ENCODE measurements at regions not wholly inside any gene's neighbourhood (a gene's known extent, or its start where the extent isn't known, plus 50 kb on each side); places are given as distances from the start of the nearest gene placed in this dataset.
"Not testable (repeated sequence)": the region's sequence is repeated elsewhere in the genome, so short reads cannot be mapped to it uniquely, and the experiment has no call there.

DNA sequence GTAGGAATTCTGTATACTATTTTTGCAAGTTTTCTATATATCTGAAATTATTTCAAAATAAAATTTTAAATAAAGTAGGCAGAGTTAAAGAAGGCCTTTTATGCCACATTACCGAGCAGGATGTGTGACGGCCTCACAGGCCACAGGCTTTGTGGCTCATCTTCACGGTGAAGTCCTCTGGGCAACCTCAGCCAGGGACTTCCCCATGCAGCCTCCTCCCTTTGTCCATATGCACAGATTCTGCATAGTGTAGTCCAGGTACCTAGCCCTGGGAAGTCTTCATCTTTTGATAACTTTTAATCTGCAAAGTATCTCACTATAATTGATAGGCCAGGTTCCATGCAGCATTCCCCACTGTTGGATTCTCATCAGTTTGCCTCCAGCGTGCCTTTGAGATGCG, 62.8 kb downstream of the ARHGAP11B start:
- H3K4me3 ChIP-seq (ENCODE audit: low read depth, low read length); DNase-seq (ENCODE audit: low read depth); in situ Hi-C loops (cut with HindIII; ENCODE audit: low sequenced_read_pairs): not testable (repeated sequence)

DNA sequence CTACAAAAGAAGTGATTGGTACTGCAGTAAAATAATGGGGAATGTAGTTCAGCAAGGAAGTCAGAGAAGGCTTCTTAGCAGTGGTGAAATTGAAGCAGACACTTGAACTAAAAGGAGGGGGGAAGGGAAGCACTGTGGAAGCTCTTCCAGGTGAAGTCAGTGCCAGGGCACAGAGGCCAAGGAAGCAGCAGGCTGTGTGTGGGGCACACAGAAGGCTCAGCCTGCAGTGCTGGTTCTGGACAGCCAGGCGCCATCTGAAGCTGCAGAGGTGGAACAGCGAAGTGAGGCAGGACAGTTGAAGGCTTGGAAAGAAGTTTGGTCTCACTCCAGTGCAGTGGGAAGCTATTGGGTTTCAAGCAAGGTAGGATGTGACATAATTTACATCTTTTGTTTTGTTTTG, 64.2 kb downstream of the ARHGAP11B start:
- in situ Hi-C loops (cut with HindIII; ENCODE audit: low sequenced_read_pairs): not testable (repeated sequence)

DNA sequence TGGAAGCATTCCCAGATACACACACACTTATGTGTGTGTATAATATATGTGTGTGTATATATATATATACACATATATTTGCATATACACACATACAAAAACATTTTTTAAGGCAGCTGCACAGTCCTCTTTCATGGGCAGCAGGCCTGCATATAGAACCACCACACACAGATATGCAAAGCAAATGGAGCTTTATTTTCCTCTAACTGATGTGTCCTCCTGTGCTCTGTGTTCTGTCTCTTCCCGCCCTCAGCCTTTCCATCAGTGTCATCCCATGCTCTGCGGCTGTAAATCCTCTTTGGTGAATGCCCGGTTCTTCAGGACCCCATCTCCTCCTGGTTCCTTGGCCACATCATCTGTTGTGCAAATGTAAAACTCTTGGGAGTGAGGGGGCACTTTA, 69.9 kb downstream of the ARHGAP11B start:
- in situ Hi-C loops (cut with HindIII; ENCODE audit: low sequenced_read_pairs); DNase-seq (ENCODE audit: low read depth); H3K4me3 ChIP-seq (ENCODE audit: low read depth, low read length): not testable (repeated sequence)

More for the DNA sequence above, 64.2 kb downstream of the ARHGAP11B start:
- not testable (repeated sequence) for DNase-seq (ENCODE audit: low read depth); H3K4me3 ChIP-seq (ENCODE audit: low read depth, low read length)

DNA sequence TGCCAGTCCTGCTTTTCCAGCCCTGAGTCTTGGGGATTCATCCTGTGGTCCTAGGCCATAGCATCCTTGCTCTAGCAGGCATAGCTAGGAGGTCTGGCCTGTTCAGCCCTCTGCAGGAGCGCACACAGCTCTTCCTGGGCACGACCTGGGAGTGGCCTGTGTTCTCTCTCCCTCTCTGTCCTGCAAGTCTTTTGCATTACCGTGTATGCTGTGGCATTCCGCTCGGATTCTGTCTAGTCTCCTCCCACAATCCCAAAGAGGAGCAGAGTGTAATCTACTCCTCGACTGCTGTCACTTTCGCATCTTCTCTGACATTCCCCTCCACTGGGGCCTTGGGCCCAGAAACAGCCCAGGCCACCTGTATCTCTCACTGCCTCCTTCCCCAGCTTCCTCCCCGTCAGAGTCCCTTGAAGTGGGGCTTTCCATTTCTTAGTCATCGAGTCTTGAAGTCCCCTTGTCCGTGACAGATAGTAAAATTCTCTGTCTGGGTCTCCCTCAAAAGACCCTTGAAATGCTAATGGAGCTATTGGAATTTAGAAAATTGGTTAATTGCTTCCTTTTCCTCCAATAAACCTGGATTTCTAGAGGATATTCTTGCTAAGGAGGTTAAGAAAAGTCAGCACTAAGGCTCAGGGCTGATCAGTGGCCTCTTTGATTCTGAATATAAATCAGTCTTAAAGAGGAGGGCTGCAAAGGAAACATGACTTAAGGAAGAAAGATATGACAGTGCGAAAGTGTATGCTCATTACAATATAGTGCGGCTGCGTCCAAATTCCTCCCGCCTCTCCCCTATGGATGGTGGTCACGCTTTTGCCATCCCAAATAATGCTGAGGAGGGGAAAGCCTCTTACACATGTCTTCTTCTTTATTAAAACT, 70.7 kb downstream of the ARHGAP11B start:
- DNase-seq (ENCODE audit: low read depth); in situ Hi-C loops (cut with HindIII; ENCODE audit: low sequenced_read_pairs): not testable (repeated sequence)

DNA sequence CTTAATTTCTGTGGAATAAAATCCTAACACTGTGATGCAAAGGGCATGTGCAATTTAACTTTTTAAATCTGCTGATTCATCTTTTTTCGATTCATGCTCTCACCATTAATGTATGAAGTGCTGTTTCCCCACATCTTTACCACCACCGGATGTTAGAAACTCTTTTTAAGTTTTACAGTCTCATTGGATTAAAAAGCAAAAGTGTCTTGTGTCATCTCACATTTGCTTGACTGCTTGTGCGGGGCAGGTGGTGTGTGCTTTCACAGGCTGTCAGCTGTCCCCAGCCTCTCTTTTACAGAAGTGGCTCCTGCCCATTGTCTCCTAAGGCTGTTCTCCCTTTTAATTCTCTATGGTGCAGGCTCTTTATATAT, 71.4 kb downstream of the ARHGAP11B start:
- DNase-seq (ENCODE audit: low read depth); H3K4me3 ChIP-seq (ENCODE audit: low read depth, low read length); in situ Hi-C loops (cut with HindIII; ENCODE audit: low sequenced_read_pairs): not testable (repeated sequence)

More for the DNA sequence above, 70.7 kb downstream of the ARHGAP11B start:
- not testable (repeated sequence) for H3K4me3 ChIP-seq (ENCODE audit: low read depth, low read length)

DNA sequence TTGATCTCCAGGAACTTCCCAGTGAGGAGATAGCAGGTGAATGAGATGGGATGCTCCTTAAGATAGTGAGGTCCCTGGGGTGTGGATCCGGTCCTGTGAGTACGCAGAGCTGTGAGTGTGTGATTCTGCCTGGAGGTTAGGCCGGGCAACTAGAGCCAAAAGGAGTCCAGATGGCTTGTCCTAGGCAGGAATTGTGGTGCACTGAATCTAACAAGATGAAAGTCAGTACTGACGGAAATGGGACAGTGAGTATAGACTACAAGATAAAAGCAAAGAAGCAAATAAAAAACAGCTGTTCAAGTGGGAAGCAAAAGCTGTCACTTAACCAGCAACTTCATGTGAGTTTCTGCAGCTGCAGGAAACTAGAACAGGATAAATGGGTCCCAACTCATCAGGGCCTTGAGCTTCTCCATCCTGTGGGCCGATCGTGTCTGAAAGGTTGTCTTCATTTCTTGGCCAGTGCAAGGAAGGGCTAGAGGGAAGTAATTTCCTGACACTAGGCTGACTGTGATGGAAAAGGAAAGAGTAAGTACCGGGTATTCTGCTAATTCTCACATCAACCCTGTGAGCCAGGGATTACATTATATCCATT, 74.2 kb downstream of the ARHGAP11B start:
- in situ Hi-C loops (cut with HindIII; ENCODE audit: low sequenced_read_pairs); H3K4me3 ChIP-seq (ENCODE audit: low read depth, low read length); DNase-seq (ENCODE audit: low read depth): not testable (repeated sequence)

DNA sequence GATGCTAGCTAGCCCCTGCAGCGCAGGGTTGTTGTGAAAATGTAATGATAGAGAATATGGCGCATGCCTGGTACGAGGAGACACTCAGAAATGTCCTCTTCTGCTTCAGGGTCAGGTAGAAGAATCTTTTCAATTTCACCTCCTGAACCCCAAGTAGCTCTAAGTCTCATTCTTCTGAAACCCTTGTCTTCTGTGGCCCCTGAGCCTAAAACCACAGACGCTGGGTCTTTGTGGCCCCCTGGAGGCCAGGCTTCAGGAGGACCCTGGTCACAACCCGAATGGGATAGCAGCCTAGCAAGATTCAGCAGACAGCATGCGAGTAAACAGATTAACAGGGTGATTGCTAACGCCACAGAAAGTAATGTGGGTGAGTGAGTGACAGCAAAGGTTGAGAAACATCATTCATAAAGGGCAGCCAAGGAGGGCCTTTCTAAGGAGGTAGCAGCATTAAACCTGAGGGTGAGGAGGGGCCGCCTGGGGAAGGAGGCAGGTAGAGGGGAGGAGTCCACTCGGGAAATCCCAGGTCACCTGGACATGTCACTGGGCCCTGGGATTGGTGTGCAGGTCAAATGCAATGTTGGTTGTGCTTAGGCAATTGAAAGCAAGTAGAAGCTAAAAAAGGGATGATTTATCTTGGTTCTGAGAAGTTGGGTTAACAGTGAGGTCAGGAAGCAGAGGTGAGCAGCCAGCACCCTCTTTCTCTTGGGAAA, 82.2 kb downstream of the ARHGAP11B start:
- H3K4me3 ChIP-seq (ENCODE audit: low read depth, low read length); DNase-seq (ENCODE audit: low read depth); in situ Hi-C loops (cut with HindIII; ENCODE audit: low sequenced_read_pairs): not testable (repeated sequence)

DNA sequence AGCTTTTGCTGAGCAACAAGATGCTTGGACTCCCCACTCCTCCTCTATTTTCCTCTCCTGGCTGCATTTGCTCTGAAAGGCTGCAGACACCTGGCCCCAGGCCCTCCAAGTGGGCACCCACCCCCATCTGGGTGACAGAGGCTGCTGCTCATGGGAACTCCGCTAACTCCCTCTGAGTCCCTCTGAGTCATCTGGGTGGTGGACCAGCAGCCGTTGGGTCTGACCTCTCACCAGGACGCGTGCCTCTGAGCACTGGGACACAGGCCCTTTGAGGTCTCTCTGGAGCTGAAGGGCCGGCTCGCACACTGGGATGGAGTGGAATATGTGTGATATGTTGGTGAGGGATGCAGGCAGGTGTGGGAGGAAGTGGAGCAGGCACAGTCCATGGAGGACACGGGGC, 82.9 kb downstream of the ARHGAP11B start:
- in situ Hi-C loops (cut with HindIII; ENCODE audit: low sequenced_read_pairs); H3K4me3 ChIP-seq (ENCODE audit: low read depth, low read length); DNase-seq (ENCODE audit: low read depth): not testable (repeated sequence)

DNA sequence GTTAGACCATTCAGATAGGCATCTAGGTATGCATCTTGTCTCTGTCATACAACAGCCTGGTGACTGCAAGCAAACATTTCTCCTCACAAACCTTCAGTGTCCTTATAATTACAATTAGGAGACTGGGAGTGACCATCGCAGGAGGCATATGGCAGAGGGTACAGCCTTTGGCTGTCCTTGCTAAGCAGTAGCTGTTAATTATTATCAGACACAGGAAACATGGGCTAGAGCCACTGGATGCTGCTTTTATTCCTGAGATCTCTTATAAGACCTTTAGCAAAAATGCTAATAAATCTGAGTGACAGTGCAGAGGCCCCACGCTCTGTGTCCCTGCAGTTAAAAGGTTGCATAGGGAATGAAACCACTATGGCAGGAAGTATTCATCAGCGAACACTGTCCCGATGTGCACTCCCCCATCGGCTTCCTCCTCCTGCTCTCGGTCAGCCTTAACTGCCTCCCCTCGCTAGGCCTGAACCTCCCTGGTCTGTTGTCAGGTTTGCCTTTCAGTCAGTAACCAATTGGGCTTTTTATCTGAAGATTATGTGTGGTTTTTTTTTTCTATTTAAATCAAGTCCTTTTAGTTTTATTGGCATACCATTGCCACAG, 92.2 kb downstream of the ARHGAP11B start:
- H3K4me3 ChIP-seq (ENCODE audit: low read depth, low read length); in situ Hi-C loops (cut with HindIII; ENCODE audit: low sequenced_read_pairs); DNase-seq (ENCODE audit: low read depth): not testable (repeated sequence)

DNA sequence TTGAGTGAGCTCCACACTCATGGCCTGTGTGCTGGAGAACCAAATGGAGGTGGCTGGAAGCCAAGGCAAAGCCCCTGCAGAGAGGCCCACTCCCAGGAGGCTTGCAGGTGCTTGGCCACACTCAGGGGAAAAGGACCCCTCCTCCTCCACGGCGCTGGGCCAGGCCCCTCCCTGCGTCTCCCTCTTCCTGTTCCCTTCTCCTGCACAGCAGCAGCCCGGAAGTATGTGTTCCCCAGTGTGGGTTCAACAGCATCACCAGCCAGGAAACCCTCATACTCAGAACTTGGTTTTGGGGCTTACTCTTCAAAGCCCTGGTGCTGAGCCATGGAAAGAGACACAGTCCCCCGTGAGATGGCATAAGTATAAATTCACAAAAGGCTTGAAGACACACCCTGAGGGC, 93.4 kb downstream of the ARHGAP11B start:
- in situ Hi-C loops (cut with HindIII; ENCODE audit: low sequenced_read_pairs); H3K4me3 ChIP-seq (ENCODE audit: low read depth, low read length); DNase-seq (ENCODE audit: low read depth): not testable (repeated sequence)

DNA sequence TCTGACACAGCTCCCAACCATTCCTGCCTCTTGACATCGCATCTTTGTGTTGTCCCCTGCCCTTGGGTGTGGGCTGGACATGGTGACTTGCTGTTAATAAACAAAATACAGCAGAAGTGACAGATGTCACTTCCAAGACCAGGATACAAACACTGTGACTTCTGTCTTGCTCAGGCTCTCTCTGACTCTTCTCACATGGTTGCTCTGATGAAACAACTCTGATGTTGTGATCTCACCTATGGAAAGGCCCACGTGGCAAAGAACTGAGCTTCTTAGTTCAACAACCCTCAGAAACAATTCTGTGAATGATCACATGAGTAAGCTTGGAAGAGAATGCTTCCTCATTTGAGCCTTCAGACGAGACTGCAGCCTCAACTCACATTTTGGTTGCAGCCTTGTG, 94.9 kb downstream of the ARHGAP11B start:
- H3K4me3 ChIP-seq (ENCODE audit: low read depth, low read length); in situ Hi-C loops (cut with HindIII; ENCODE audit: low sequenced_read_pairs); DNase-seq (ENCODE audit: low read depth): not testable (repeated sequence)

DNA sequence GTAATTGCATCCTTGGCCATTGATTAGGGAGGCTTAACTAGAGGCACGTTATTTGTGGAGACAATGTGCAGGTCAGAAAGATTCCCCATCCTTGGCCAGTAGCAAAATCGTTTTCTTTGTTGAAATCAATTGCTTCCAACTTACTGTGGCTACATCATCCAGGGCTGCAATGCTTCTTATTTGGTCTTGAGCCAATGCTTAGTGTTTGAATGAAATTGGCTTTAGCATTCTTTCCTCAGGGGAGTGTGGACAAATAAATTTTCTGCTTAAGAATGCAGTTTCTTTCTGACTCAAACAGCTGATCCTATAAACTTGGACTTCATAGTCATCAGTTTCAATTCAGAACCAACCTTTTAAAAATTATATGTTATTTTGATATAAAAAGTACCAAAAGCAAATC, 95.6 kb downstream of the ARHGAP11B start:
- H3K4me3 ChIP-seq (ENCODE audit: low read depth, low read length); in situ Hi-C loops (cut with HindIII; ENCODE audit: low sequenced_read_pairs): not testable (repeated sequence)
- DNase-seq (ENCODE audit: low read depth): peak; percentile 23

DNA sequence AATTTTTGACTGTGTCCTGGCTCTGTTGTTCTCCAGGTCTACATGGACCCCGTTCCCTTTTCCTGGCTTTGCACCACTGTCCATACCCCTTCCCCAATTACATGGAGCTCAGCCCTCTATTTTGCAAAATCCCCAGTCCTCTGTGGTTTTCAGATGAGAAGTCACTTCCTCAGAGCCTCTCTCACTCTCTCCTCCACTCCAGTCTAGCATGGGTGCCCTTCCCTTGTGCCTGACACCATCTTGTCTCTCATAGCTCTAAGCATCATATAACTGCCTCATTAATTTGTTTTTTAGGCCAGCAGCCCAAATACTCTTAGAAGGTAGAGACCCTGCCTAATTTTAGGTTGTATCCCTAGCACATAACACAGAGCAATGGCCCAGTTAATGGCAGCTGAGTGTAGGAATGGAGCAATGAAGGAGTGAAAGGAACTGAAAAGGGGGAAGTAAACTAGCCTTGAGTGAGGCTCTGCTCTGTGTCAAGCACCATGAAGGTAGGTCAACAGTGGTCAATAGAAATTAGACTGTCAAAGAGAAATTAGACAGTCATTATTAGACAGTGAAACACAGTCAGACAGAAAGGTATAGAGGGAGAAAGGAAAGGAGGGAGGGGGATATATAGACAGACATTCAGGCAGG, 97.7 kb downstream of the ARHGAP11B start:
- H3K4me3 ChIP-seq (ENCODE audit: low read depth, low read length); DNase-seq (ENCODE audit: low read depth); in situ Hi-C loops (cut with HindIII; ENCODE audit: low sequenced_read_pairs): not testable (repeated sequence)

DNA sequence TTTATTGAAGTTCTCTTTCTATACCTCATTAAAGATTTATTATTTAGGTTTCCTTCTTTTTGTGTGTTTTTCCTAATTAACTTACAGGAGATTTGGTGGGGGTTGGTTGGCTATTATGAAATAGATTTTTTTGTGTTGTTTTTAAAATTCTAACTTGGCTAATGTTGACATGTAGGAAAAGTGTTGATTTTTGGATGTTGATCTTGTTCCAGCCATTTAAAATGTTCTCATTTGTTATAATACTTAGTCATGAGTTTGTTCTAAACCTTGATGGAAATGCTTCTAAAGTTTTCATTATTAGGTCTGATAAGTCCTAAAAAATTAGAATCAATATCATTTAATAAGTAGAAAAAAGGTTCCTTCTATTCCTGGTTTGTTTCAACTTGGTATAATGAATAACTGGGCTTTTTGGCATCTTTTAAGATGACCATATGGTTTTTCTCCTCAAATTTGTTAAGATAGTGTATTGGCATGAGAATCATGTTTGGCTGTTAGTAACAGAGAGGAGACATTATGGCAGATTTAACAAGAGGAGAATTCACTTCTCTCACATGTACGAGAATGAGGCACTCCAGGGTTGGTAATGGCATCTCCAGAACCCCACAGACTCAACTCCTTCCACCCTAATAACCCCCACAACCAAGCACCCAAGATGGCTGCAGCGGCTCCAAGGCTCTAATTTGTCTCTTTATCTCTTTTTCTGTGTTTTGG, 104.1 kb downstream of the ARHGAP11B start:
- in situ Hi-C loops (cut with HindIII; ENCODE audit: low sequenced_read_pairs); DNase-seq (ENCODE audit: low read depth); H3K4me3 ChIP-seq (ENCODE audit: low read depth, low read length): not testable (repeated sequence)

DNA sequence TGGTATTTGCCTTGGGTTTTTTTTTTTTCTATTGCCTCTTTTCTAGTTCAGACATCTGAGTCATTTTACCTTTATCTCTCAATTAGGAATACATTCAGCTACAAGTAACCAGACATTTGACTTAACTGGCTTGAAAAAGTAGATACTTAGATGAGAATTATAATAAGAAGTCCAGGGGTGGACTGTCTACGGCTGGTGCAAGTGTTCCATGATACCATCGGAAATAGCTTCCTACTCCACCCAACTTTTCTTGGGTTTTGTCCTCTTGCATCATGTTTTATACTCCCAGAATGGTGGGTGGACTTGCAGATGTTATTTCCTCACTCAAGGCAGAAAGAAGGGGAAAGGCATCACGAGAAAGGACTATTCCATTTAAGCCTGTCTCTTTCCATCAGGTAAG, 104.7 kb downstream of the ARHGAP11B start:
- in situ Hi-C loops (cut with HindIII; ENCODE audit: low sequenced_read_pairs); H3K4me3 ChIP-seq (ENCODE audit: low read depth, low read length); DNase-seq (ENCODE audit: low read depth): not testable (repeated sequence)

DNA sequence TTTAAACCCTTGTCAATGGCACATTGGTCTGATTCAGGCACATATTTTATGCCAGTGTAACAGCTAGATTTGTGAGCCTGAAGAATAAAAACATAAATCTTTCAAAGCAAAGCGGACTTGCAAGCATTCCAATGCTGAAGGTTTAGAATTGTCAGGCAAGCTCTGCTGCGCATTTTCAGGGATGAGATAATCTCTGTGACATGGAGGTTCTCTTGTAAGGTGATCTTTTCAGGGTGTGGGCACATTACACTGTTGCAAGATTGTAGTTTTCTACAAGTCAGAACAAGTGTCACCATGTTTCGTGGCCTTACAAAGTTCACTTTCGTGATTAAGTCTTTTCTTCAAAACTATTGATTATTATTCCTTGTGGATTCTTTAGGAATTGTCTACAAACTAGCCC, 106.2 kb downstream of the ARHGAP11B start:
- H3K4me3 ChIP-seq (ENCODE audit: low read depth, low read length); DNase-seq (ENCODE audit: low read depth); in situ Hi-C loops (cut with HindIII; ENCODE audit: low sequenced_read_pairs): not testable (repeated sequence)

All from astrocyte of the cerebellum (primary cell).